ENCODE measurements at regions not wholly inside any gene's neighbourhood (a gene's known extent, or its start where the extent isn't known, plus 50 kb on each side); places are given as distances from the start of the nearest gene placed in this dataset.
"Not testable (repeated sequence)": the region's sequence is repeated elsewhere in the genome, so short reads cannot be mapped to it uniquely, and the experiment has no call there.

DNA sequence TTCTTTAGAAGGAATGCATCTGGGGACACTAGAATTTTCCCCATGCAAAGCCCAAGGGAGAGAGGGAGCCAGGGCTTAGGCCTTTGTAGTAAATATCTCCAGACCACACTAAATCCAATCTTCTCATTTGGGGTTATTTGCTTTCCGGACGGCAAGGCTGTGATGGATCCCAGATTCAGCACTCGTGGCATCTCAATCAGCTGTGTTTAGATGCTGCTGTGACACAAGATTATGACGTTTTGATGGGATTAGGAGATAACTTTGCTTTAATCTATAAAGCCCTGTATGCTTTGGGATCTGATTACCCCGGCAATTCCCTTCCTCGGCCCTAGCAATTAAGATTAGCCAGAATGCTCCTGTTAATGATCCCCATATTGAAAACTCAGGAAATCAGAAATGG lies 686.7 kb upstream of the TBX3 start:
- Histone ChIP-seq H3K27ac (ENCODE audit: low read depth in 1 of 2, low read length in 2 of 2) (no peak overlapping the region), H3K4me1 (ENCODE audit: control insufficient read depth in 4 of 4, insufficient read depth in 4 of 4, low read length in 3 of 4) (no peaks in the 10 kb centered on the region), H3K36me3 (ENCODE audit: control insufficient read depth in 4 of 4, insufficient read depth in 3 of 4, low read depth in 1 of 4, low read length in 3 of 4) (no peaks in the 10 kb centered on the region), H3K4me3 (ENCODE audit: low read depth in 1 of 3, low read length in 3 of 3) (no peak overlapping the region), H3K9ac (ENCODE audit: low read depth in 1 of 2, low read length in 2 of 2) (no peak overlapping the region), H3K27me3 (ENCODE audit: control insufficient read depth in 4 of 4, insufficient read depth in 4 of 4, low read length in 3 of 4) (no peaks in the 10 kb centered on the region), H3K9me3 (ENCODE audit: control insufficient read depth in 4 of 4, low read length in 3 of 4) (no peaks in the 10 kb centered on the region)
- TF ChIP-seq GABPA (IDR thresholded peaks at IDR 0.05 in 1 of 2, conservative IDR thresholded peaks at IDR 0.05 in 1 of 2) (no peak), RXRA (IDR thresholded peaks at IDR 0.05) (no peak), EGR1 (IDR thresholded peaks at IDR 0.05; ENCODE audit: low read depth in 2 of 2) (no peak), YY1 (IDR thresholded peaks at IDR 0.05) (no peak), NR2F2 (IDR thresholded peaks at IDR 0.05) (no peak), FOXA1 (IDR thresholded peaks at IDR 0.05) (no peak), FOXA2 (IDR thresholded peaks at IDR 0.05) (no peak), TAF1 (conservative IDR thresholded peaks at IDR 0.05) (no peak)
- TF ChIP-seq, protein P1, sequence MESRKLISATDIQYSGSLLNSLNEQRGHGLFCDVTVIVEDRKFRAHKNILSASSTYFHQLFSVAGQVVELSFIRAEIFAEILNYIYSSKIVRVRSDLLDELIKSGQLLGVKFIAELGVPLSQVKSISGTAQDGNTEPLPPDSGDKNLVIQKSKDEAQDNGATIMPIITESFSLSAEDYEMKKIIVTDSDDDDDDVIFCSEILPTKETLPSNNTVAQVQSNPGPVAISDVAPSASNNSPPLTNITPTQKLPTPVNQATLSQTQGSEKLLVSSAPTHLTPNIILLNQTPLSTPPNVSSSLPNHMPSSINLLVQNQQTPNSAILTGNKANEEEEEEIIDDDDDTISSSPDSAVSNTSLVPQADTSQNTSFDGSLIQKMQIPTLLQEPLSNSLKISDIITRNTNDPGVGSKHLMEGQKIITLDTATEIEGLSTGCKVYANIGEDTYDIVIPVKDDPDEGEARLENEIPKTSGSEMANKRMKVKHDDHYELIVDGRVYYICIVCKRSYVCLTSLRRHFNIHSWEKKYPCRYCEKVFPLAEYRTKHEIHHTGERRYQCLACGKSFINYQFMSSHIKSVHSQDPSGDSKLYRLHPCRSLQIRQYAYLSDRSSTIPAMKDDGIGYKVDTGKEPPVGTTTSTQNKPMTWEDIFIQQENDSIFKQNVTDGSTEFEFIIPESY (IDR thresholded peaks at IDR 0.05), result no peak
- TF ChIP-seq, protein P2, sequence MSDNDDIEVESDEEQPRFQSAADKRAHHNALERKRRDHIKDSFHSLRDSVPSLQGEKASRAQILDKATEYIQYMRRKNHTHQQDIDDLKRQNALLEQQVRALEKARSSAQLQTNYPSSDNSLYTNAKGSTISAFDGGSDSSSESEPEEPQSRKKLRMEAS (IDR thresholded peaks at IDR 0.05), result no peak
- TF ChIP-seq, protein P3, sequence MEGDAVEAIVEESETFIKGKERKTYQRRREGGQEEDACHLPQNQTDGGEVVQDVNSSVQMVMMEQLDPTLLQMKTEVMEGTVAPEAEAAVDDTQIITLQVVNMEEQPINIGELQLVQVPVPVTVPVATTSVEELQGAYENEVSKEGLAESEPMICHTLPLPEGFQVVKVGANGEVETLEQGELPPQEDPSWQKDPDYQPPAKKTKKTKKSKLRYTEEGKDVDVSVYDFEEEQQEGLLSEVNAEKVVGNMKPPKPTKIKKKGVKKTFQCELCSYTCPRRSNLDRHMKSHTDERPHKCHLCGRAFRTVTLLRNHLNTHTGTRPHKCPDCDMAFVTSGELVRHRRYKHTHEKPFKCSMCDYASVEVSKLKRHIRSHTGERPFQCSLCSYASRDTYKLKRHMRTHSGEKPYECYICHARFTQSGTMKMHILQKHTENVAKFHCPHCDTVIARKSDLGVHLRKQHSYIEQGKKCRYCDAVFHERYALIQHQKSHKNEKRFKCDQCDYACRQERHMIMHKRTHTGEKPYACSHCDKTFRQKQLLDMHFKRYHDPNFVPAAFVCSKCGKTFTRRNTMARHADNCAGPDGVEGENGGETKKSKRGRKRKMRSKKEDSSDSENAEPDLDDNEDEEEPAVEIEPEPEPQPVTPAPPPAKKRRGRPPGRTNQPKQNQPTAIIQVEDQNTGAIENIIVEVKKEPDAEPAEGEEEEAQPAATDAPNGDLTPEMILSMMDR (IDR thresholded peaks at IDR 0.05; ENCODE audit: low read depth, low read length, missing input control), result no peak
- TF ChIP-seq, protein P4, sequence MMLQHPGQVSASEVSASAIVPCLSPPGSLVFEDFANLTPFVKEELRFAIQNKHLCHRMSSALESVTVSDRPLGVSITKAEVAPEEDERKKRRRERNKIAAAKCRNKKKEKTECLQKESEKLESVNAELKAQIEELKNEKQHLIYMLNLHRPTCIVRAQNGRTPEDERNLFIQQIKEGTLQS (IDR thresholded peaks at IDR 0.05), result no peak
- 78% methylated on average over 6 of the region's 6 CpGs for WGBS
- DNase-seq (ENCODE audit: low spot score), result no peak

DNA sequence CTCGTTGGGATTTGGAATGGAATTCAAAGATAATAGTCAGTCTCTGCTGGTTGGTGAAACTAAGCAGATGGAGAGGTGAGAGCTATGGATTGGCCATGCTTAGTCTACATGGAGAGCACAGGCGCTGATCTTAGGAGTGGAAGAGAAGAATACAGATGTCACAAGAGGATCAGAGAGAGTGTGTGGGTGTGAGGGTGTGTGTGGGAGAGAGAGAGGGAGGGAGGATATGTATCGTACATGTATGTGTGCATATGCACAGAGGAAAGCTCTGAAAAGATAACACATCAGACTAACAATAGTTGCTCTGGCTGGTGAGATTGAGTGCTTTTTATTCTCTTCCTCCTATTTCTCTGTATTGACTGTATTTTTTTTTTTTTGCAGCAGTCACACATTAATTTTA lies 686.2 kb upstream of the TBX3 start:
- Histone ChIP-seq H3K4me3 (ENCODE audit: low read depth in 1 of 3, low read length in 3 of 3) (no peak overlapping the region), H3K36me3 (ENCODE audit: control insufficient read depth in 4 of 4, insufficient read depth in 3 of 4, low read depth in 1 of 4, low read length in 3 of 4) (no peaks in the 10 kb centered on the region), H3K4me1 (ENCODE audit: control insufficient read depth in 4 of 4, insufficient read depth in 4 of 4, low read length in 3 of 4) (no peaks in the 10 kb centered on the region), H3K27ac (ENCODE audit: low read depth in 1 of 2, low read length in 2 of 2) (no peak overlapping the region), H3K9me3 (ENCODE audit: control insufficient read depth in 4 of 4, low read length in 3 of 4) (no peaks in the 10 kb centered on the region), H3K9ac (ENCODE audit: low read depth in 1 of 2, low read length in 2 of 2) (no peak overlapping the region), H3K27me3 (ENCODE audit: control insufficient read depth in 4 of 4, insufficient read depth in 4 of 4, low read length in 3 of 4) (no peaks in the 10 kb centered on the region)
- TF ChIP-seq, protein P2 (IDR thresholded peaks at IDR 0.05), result no peak
- TF ChIP-seq HNF4A (conservative IDR thresholded peaks at IDR 0.05) (no peak), HNF4G (IDR thresholded peaks at IDR 0.05) (no peak), JUND (IDR thresholded peaks at IDR 0.05) (no peak), TAF1 (conservative IDR thresholded peaks at IDR 0.05) (no peak), FOXA2 (IDR thresholded peaks at IDR 0.05) (no peak), FOXA1 (IDR thresholded peaks at IDR 0.05) (no peak)
- TF ChIP-seq, protein P4 (IDR thresholded peaks at IDR 0.05), result no peak
- TF ChIP-seq, protein P5, sequence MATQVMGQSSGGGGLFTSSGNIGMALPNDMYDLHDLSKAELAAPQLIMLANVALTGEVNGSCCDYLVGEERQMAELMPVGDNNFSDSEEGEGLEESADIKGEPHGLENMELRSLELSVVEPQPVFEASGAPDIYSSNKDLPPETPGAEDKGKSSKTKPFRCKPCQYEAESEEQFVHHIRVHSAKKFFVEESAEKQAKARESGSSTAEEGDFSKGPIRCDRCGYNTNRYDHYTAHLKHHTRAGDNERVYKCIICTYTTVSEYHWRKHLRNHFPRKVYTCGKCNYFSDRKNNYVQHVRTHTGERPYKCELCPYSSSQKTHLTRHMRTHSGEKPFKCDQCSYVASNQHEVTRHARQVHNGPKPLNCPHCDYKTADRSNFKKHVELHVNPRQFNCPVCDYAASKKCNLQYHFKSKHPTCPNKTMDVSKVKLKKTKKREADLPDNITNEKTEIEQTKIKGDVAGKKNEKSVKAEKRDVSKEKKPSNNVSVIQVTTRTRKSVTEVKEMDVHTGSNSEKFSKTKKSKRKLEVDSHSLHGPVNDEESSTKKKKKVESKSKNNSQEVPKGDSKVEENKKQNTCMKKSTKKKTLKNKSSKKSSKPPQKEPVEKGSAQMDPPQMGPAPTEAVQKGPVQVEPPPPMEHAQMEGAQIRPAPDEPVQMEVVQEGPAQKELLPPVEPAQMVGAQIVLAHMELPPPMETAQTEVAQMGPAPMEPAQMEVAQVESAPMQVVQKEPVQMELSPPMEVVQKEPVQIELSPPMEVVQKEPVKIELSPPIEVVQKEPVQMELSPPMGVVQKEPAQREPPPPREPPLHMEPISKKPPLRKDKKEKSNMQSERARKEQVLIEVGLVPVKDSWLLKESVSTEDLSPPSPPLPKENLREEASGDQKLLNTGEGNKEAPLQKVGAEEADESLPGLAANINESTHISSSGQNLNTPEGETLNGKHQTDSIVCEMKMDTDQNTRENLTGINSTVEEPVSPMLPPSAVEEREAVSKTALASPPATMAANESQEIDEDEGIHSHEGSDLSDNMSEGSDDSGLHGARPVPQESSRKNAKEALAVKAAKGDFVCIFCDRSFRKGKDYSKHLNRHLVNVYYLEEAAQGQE (IDR thresholded peaks at IDR 0.05), result no peak
- WGBS, result 85% methylated on average over 3 of the region's 3 CpGs
- DNase-seq (ENCODE audit: low spot score), result no peak

DNA sequence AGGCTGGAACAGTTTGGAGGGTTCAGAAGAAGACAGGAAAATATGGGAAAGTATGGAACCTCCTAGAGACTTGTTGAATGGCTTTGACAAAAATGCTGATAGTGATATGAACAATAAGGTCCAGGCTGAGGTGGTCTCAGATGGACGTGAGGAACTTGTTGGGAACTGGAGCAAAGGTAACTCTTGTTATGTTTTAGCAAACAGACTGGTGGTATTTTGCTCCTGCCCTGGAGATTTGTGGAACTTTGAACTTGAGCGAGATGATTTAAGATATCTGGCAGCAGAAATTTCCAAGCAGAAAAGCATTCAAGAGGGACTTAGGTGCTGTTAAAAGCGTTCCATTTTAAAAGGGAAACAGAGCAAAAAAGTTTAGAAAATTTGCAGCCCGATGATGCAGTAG lies 682.3 kb upstream of the TBX3 start:
- not testable (repeated sequence) for DNase-seq (ENCODE audit: low spot score); H3K36me3 ChIP-seq (ENCODE audit: control insufficient read depth in 4 of 4, insufficient read depth in 3 of 4, low read depth in 1 of 4, low read length in 3 of 4); H3K4me1 ChIP-seq (ENCODE audit: control insufficient read depth in 4 of 4, insufficient read depth in 4 of 4, low read length in 3 of 4); H3K4me3 ChIP-seq (ENCODE audit: low read depth in 1 of 3, low read length in 3 of 3); H3K9me3 ChIP-seq (ENCODE audit: control insufficient read depth in 4 of 4, low read length in 3 of 4); H3K27ac ChIP-seq (ENCODE audit: low read depth in 1 of 2, low read length in 2 of 2); H3K27me3 ChIP-seq (ENCODE audit: control insufficient read depth in 4 of 4, insufficient read depth in 4 of 4, low read length in 3 of 4); H3K9ac ChIP-seq (ENCODE audit: low read depth in 1 of 2, low read length in 2 of 2)
- WGBS, result 76% methylated on average over 4 of the region's 4 CpGs

DNA sequence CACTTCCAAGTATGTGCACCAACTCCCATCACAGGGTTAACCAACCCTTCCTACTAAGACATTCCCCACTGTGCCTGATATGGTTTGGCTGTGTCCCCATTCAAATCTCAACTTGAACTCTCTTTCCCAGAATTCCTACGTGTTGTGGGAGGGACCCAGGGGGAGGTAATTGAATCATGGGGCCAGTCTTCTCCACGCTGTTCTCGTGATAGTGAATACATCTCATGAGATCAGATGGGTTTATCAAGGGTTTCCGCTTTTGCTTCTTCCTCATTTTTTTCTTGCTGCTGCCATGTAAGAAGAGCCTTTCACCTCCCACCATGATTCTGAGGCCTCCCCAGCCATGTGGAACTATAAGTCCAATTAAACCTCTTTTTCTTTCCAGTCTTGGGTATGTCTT lies 681.8 kb upstream of the TBX3 start:
- H3K4me3 ChIP-seq (ENCODE audit: low read depth in 1 of 3, low read length in 3 of 3); H3K27ac ChIP-seq (ENCODE audit: low read depth in 1 of 2, low read length in 2 of 2); H3K9me3 ChIP-seq (ENCODE audit: control insufficient read depth in 4 of 4, low read length in 3 of 4); DNase-seq (ENCODE audit: low spot score); H3K36me3 ChIP-seq (ENCODE audit: control insufficient read depth in 4 of 4, insufficient read depth in 3 of 4, low read depth in 1 of 4, low read length in 3 of 4); H3K27me3 ChIP-seq (ENCODE audit: control insufficient read depth in 4 of 4, insufficient read depth in 4 of 4, low read length in 3 of 4); H3K4me1 ChIP-seq (ENCODE audit: control insufficient read depth in 4 of 4, insufficient read depth in 4 of 4, low read length in 3 of 4); H3K9ac ChIP-seq (ENCODE audit: low read depth in 1 of 2, low read length in 2 of 2): not testable (repeated sequence)
- WGBS, result 91% methylated on average over 4 of the region's 4 CpGs

Data from liver (tissue), 8 donors.